ENCODE measurements at regions not wholly inside any gene's neighbourhood (a gene's known extent, or its start where the extent isn't known, plus 50 kb on each side); places are given as distances from the start of the nearest gene placed in this dataset.

GRCh38 chr2:5990086-5990485 lies 297.9 kb downstream of the SOX11 start:
- Histone ChIP-seq H3K4me3 (ENCODE audit: low read depth in 1 of 2, low read length in 2 of 2) (no peak overlapping the region), H3K4me2 (ENCODE audit: insufficient read depth, low read length) (no peak overlapping the region), H3K79me2 (ENCODE audit: insufficient read depth, low read length) (no peaks in the 10 kb centered on the region), H3K27me3 (ENCODE audit: insufficient read depth, low read length, poor library complexity) (no peaks in the 10 kb centered on the region), H4K20me1 (ENCODE audit: insufficient read depth, low read length) (no peaks in the 10 kb centered on the region), H3K27ac (ENCODE audit: low read length) (no peak overlapping the region), H3K36me3 (ENCODE audit: insufficient read depth, low read length) (no peaks in the 10 kb centered on the region), H3K4me1 (ENCODE audit: insufficient read depth, low read length) (no peaks in the 10 kb centered on the region), H2AFZ (ENCODE audit: low read depth, low read length) (no peak overlapping the region), H3K9ac (ENCODE audit: low read depth, low read length) (no peak overlapping the region), H3K9me3 (ENCODE audit: insufficient read depth, low read length, severe bottlenecking) (no peaks in the 10 kb centered on the region)
- no peak for TF ChIP-seq EZH2 (IDR thresholded peaks at IDR 0.05; ENCODE audit: borderline replicate concordance, low read depth, low read length, severe bottlenecking)
- no peak for TF ChIP-seq CTCF (IDR thresholded peaks at IDR 0.05; ENCODE audit: borderline replicate concordance, extremely low read depth, low read length, poor library complexity, severe bottlenecking)
- no peak for DNase-seq
- ATAC-seq (ENCODE audit: insufficient read depth, low read depth): no peak

- TF ChIP-seq EZH2 (IDR thresholded peaks at IDR 0.05; ENCODE audit: borderline replicate concordance, low read depth, low read length, severe bottlenecking): no peak
- TF ChIP-seq CTCF (IDR thresholded peaks at IDR 0.05; ENCODE audit: borderline replicate concordance, extremely low read depth, low read length, poor library complexity, severe bottlenecking): no peak
- Histone ChIP-seq H2AFZ (ENCODE audit: low read depth, low read length) (no peak overlapping the region), H3K9me3 (ENCODE audit: insufficient read depth, low read length, severe bottlenecking) (no peaks in the 10 kb centered on the region), H3K36me3 (ENCODE audit: insufficient read depth, low read length) (no peaks in the 10 kb centered on the region), H3K79me2 (ENCODE audit: insufficient read depth, low read length) (no peaks in the 10 kb centered on the region), H3K27ac (ENCODE audit: low read length) (no peak overlapping the region), H3K4me1 (ENCODE audit: insufficient read depth, low read length) (no peaks in the 10 kb centered on the region), H3K9ac (ENCODE audit: low read depth, low read length) (no peak overlapping the region), H3K4me2 (ENCODE audit: insufficient read depth, low read length) (no peak overlapping the region), H3K27me3 (ENCODE audit: insufficient read depth, low read length, poor library complexity) (no peaks in the 10 kb centered on the region), H4K20me1 (ENCODE audit: insufficient read depth, low read length) (no peaks in the 10 kb centered on the region), H3K4me3 (ENCODE audit: low read depth in 1 of 2, low read length in 2 of 2) (no peak overlapping the region)
- DNase-seq (no peak), ATAC-seq (ENCODE audit: insufficient read depth, low read depth) (no peak)
These were observed 299.3 kb downstream of the SOX11 start for GRCh38 chr2:5991305-5991968.

GRCh38 chr2:5995832-5996231 lies 303.6 kb downstream of the SOX11 start:
- Histone ChIP-seq H3K36me3 (ENCODE audit: insufficient read depth, low read length) (no peaks in the 10 kb centered on the region), H3K4me3 (ENCODE audit: low read depth in 1 of 2, low read length in 2 of 2) (no peak overlapping the region), H3K27ac (ENCODE audit: low read length) (no peak overlapping the region), H3K27me3 (ENCODE audit: insufficient read depth, low read length, poor library complexity) (no peaks in the 10 kb centered on the region), H3K4me1 (ENCODE audit: insufficient read depth, low read length) (peaks cover 6% of the 10 kb centered on the region; the same call in 1 of the 2 replicates), H3K79me2 (ENCODE audit: insufficient read depth, low read length) (no peaks in the 10 kb centered on the region), H3K9me3 (ENCODE audit: insufficient read depth, low read length, severe bottlenecking) (no peaks in the 10 kb centered on the region), H4K20me1 (ENCODE audit: insufficient read depth, low read length) (no peaks in the 10 kb centered on the region), H3K9ac (ENCODE audit: low read depth, low read length) (no peak overlapping the region), H3K4me2 (ENCODE audit: insufficient read depth, low read length) (no peak overlapping the region), H2AFZ (ENCODE audit: low read depth, low read length) (no peak overlapping the region)
- ATAC-seq (ENCODE audit: insufficient read depth, low read depth) (no peak), DNase-seq (no peak)
- TF ChIP-seq CTCF (IDR thresholded peaks at IDR 0.05; ENCODE audit: borderline replicate concordance, extremely low read depth, low read length, poor library complexity, severe bottlenecking) (no peak), EZH2 (IDR thresholded peaks at IDR 0.05; ENCODE audit: borderline replicate concordance, low read depth, low read length, severe bottlenecking) (no peak)
